ENCODE measurements at regions not wholly inside any gene's neighbourhood (a gene's known extent, or its start where the extent isn't known, plus 50 kb on each side); places are given as distances from the start of the nearest gene placed in this dataset.

GRCh38 chr2:37826611-37827010 is 98.5 kb upstream of the RMDN2 start:
- TF ChIP-seq, protein P1, sequence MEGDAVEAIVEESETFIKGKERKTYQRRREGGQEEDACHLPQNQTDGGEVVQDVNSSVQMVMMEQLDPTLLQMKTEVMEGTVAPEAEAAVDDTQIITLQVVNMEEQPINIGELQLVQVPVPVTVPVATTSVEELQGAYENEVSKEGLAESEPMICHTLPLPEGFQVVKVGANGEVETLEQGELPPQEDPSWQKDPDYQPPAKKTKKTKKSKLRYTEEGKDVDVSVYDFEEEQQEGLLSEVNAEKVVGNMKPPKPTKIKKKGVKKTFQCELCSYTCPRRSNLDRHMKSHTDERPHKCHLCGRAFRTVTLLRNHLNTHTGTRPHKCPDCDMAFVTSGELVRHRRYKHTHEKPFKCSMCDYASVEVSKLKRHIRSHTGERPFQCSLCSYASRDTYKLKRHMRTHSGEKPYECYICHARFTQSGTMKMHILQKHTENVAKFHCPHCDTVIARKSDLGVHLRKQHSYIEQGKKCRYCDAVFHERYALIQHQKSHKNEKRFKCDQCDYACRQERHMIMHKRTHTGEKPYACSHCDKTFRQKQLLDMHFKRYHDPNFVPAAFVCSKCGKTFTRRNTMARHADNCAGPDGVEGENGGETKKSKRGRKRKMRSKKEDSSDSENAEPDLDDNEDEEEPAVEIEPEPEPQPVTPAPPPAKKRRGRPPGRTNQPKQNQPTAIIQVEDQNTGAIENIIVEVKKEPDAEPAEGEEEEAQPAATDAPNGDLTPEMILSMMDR (IDR thresholded peaks at IDR 0.05): no peak
- TF ChIP-seq POLR2A (IDR thresholded peaks at IDR 0.05) (no peak), EP300 (IDR thresholded peaks at IDR 0.05) (no peak), POLR2AphosphoS5 (IDR thresholded peaks at IDR 0.05) (no peak)
